B cell (primary cell): ENCODE measurements at regions not wholly inside any gene's neighbourhood (a gene's known extent, or its start where the extent isn't known, plus 50 kb on each side); places are given as distances from the start of the nearest gene placed in this dataset.

Experiments
- CTCF ChIP-seq: fragments of 200-600 bp; IDR thresholded peaks from one replicate; pipeline ENCODE4 v1.8.0; 2022; ENCODE audit warnings: antibody characterized with exemption, mild to moderate bottlenecking
- EZH2 ChIP-seq: IDR thresholded peaks from 2 replicates; pipeline ENCODE4 v1.6.1; 2012; ENCODE audit warnings: borderline replicate concordance, low read depth, mild to moderate bottlenecking, moderate library complexity, low read length; ENCODE audit not compliant: insufficient read depth, poor library complexity, severe bottlenecking

GRCh38 chr3:81927811-81928210, 166.4 kb upstream of the GBE1 start:
- TF ChIP-seq CTCF (no peak), EZH2 (no peak)
